Fibroblast of lung (primary cell): ENCODE measurements at regions not wholly inside any gene's neighbourhood (a gene's known extent, or its start where the extent isn't known, plus 50 kb on each side); places are given as distances from the start of the nearest gene placed in this dataset.

ENCODE experiments used
- EZH2 ChIP-seq: IDR thresholded peaks from 2 replicates; pipeline ENCODE4 v1.5.1; 2012; ENCODE audit warnings: low read length, control low read depth, mild to moderate bottlenecking; ENCODE audit errors: missing control alignments
- TF ChIP-seq, protein P1 (sequence below), 2 donors: IDR thresholded peaks in 1 of 2; conservative IDR thresholded peaks in 1 of 2; 1 replicate in 1 of 2; 2 replicates in 1 of 2; pipeline ENCODE4 v1.5.1; 2011 to 2012; ENCODE audit warnings: low read length in 2 of 2, control low read depth in 1 of 2, inconsistent platforms in 1 of 2, low read depth in 1 of 2, mild to moderate bottlenecking in 1 of 2

DNA sequence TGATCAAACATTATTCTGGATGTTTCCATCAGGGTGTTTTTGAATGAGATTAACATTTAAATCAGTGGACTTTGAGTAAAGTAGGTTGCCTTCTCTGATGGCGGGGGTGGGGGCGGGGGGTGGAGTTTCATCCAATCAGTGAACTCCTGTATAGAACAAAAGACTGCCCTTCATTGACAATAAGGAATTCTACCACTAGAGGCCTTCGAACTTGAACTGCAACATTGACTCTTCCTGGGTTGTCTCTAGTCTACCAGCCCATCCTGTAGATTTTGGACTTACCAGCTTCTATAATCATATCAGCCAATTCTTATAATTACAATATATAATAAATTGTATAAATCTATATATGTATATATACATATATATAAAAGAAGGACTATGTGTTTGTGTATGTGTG is 520.4 kb upstream of the CXADR start:
- TF ChIP-seq, protein P1, sequence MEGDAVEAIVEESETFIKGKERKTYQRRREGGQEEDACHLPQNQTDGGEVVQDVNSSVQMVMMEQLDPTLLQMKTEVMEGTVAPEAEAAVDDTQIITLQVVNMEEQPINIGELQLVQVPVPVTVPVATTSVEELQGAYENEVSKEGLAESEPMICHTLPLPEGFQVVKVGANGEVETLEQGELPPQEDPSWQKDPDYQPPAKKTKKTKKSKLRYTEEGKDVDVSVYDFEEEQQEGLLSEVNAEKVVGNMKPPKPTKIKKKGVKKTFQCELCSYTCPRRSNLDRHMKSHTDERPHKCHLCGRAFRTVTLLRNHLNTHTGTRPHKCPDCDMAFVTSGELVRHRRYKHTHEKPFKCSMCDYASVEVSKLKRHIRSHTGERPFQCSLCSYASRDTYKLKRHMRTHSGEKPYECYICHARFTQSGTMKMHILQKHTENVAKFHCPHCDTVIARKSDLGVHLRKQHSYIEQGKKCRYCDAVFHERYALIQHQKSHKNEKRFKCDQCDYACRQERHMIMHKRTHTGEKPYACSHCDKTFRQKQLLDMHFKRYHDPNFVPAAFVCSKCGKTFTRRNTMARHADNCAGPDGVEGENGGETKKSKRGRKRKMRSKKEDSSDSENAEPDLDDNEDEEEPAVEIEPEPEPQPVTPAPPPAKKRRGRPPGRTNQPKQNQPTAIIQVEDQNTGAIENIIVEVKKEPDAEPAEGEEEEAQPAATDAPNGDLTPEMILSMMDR (conservative IDR thresholded peaks at IDR 0.05 in 1 of 2, IDR thresholded peaks at IDR 0.05 in 1 of 2; ENCODE audit: low read depth in 1 of 2, low read length in 2 of 2): no peak
- no peak for TF ChIP-seq EZH2
